Lung (tissue), 11 donors: ENCODE measurements at regions not wholly inside any gene's neighbourhood (a gene's known extent, or its start where the extent isn't known, plus 50 kb on each side); places are given as distances from the start of the nearest gene placed in this dataset.

Source experiments
- ATAC-seq: fragments of 200-7000 bp; cut with Tn5 transposase; one replicate; pipeline ENCODE4 v1.9.1; 2020; ENCODE audit warnings: moderate number of reproducible peaks; ENCODE audit not compliant: insufficient read depth, low FRiP score
- DNase-seq, 3 donors: peaks; one replicate each; pipeline ENCODE4 v3.0.0-alpha.2; 2013 to 2017
- H3K27ac ChIP-seq, 2 donors: one replicate each; pipeline ENCODE4 v1.5.1; 2013; ENCODE audit warnings: mild to moderate bottlenecking in 2 of 2, moderate library complexity in 2 of 2, control low read depth in 1 of 2, inconsistent platforms in 1 of 2, low read depth in 1 of 2, low read length in 1 of 2
- H3K27me3 ChIP-seq, 3 donors: one replicate each; pipeline ENCODE4 v1.5.1; 2013; ENCODE audit warnings: low read length in 2 of 3; ENCODE audit not compliant: control insufficient read depth in 3 of 3, insufficient read depth in 3 of 3
- H3K36me3 ChIP-seq, 4 donors: one replicate each; pipeline ENCODE4 v1.5.1; 2013; ENCODE audit warnings: low read length in 4 of 4, mild to moderate bottlenecking in 1 of 4, moderate library complexity in 1 of 4; ENCODE audit not compliant: control insufficient read depth in 4 of 4, insufficient read depth in 4 of 4
- H3K4me1 ChIP-seq, 5 donors: one replicate each; pipeline ENCODE4 v1.5.1; 2013; ENCODE audit warnings: low read length in 5 of 5, mild to moderate bottlenecking in 2 of 5, moderate library complexity in 1 of 5; ENCODE audit not compliant: control insufficient read depth in 5 of 5, insufficient read depth in 5 of 5
- H3K4me3 ChIP-seq: one replicate; pipeline ENCODE4 v1.5.1; 2013; ENCODE audit warnings: mild to moderate bottlenecking, control low read depth, moderate library complexity
- H3K9ac ChIP-seq, 2 donors: one replicate each; pipeline ENCODE4 v1.5.1; 2013; ENCODE audit warnings: low read length in 2 of 2, control low read depth in 1 of 2; ENCODE audit not compliant: insufficient read depth in 1 of 2
- H3K9me3 ChIP-seq, 4 donors: one replicate each; pipeline ENCODE4 v1.5.1; 2013; ENCODE audit warnings: low read length in 3 of 4, mild to moderate bottlenecking in 1 of 4, moderate library complexity in 1 of 4; ENCODE audit not compliant: control insufficient read depth in 4 of 4, insufficient read depth in 3 of 4
- CTCF ChIP-seq: IDR thresholded peaks from 2 replicates; pipeline ENCODE4 v1.5.1; 2012; ENCODE audit warnings: mild to moderate bottlenecking; ENCODE audit errors: control extremely low read depth, extremely low read depth
- WGBS, 2 donors: extraction: QIAGEN DNeasy Blood & Tissue Kit; methylation state at CpG; one replicate each; pipeline ENCODE4 v1.1.7; 2013; 5-methylcytosine and 5-hydroxymethylcytosine counted together
- donor health status: control.
- donor health status: control.
- donor health status: Bipolar disorder and iron deficiency.
- donor health status: healthy.
- donor health status: DM: yes; HTN: yes; CAD: no.

- H3K4me1 ChIP-seq: no peaks in the 10 kb centered on the region
- 76 to 80% methylated on average over 4 of the region's 4 CpGs for whole genome bisulfite sequencing, 2 donors
- no peaks in the 10 kb centered on the region for H3K27me3 ChIP-seq
- no peak overlapping the region for H3K27ac ChIP-seq
- DNase-seq: no peak
- ATAC-seq: no peak
- peaks cover 0 to 2% (median 0%) of the 10 kb centered on the region in 4 donors for H3K9me3 ChIP-seq
- no peak overlapping the region for H3K9ac ChIP-seq
- TF ChIP-seq CTCF: no peak
- H3K36me3 ChIP-seq: no peaks in the 10 kb centered on the region
- no peak overlapping the region for H3K4me3 ChIP-seq
These were observed 694.3 kb downstream of the NTRK3 start for GRCh38 chr15:87562203-87562602.

- DNase-seq: no peak
- Histone ChIP-seq H3K4me3 (no peak overlapping the region), H3K9ac (no peak overlapping the region), H3K9me3 (peaks cover 0 to 2% (median 0%) of the 10 kb centered on the region in 4 donors), H3K36me3 (no peaks in the 10 kb centered on the region), H3K4me1 (no peaks in the 10 kb centered on the region), H3K27me3 (no peaks in the 10 kb centered on the region), H3K27ac (no peak overlapping the region)
- WGBS, 2 donors: 92 to 96% methylated on average over 2 of the region's 2 CpGs
- ATAC-seq: no peak
- no peak for TF ChIP-seq CTCF
These were observed 694.9 kb downstream of the NTRK3 start for GRCh38 chr15:87561641-87562040.

GRCh38 chr15:87557881-87558280, 698.7 kb downstream of the NTRK3 start:
- Histone ChIP-seq H3K27ac (no peak overlapping the region), H3K9ac (no peak overlapping the region), H3K9me3 (peaks cover 0 to 2% (median 0%) of the 10 kb centered on the region in 4 donors), H3K4me1 (no peaks in the 10 kb centered on the region), H3K4me3 (no peak overlapping the region), H3K36me3 (no peaks in the 10 kb centered on the region), H3K27me3 (no peaks in the 10 kb centered on the region)
- no peak for ATAC-seq
- no peak for DNase-seq
- 51 to 71% methylated on average over 1 of the region's 1 CpG for WGBS, 2 donors
- no peak for TF ChIP-seq CTCF

GRCh38 chr15:87556886-87557285, 699.7 kb downstream of the NTRK3 start:
- no peaks in the 10 kb centered on the region for H3K27me3 ChIP-seq
- H3K9me3 ChIP-seq: peaks cover 0 to 2% (median 0%) of the 10 kb centered on the region in 4 donors
- no peaks in the 10 kb centered on the region for H3K36me3 ChIP-seq
- H3K27ac ChIP-seq: no peak overlapping the region
- ATAC-seq (no peak), DNase-seq (no peak)
- H3K4me3 ChIP-seq: no peak overlapping the region
- no peak overlapping the region for H3K9ac ChIP-seq
- no peaks in the 10 kb centered on the region for H3K4me1 ChIP-seq
- TF ChIP-seq CTCF: no peak
